Germinal center (tissue), 1 donor: ENCODE measurements at regions not wholly inside any gene's neighbourhood (a gene's known extent, or its start where the extent isn't known, plus 50 kb on each side); places are given as distances from the start of the nearest gene placed in this dataset.
"Not testable (repeated sequence)": the region's sequence is repeated elsewhere in the genome, so short reads cannot be mapped to it uniquely, and the experiment has no call there.

Source experiments
- DNase-seq: peaks from one replicate; pipeline ENCODE4 v3.0.0; 2012; ENCODE audit warnings: mixed read lengths, low spot score

DNA sequence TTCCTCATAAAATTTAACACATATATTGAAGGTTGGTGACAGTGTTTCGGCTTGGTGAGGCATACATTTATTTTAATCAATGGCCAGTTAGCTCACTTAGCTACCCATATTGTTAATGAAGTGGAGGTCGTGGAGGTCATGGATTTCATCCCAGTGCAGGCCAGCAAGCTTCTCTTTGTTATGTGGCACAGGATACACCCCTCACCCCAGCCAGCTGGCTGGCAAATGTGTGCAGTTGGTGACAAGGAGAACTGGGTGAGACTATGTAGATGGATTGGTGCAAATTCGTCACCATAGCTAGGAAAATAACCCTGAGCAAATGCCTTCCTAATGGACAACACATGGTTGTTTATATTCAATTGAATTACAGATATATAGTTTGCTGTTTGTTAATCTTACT lies 50.5 kb upstream of the FOXP2 start:
- no peak for DNase-seq

DNA sequence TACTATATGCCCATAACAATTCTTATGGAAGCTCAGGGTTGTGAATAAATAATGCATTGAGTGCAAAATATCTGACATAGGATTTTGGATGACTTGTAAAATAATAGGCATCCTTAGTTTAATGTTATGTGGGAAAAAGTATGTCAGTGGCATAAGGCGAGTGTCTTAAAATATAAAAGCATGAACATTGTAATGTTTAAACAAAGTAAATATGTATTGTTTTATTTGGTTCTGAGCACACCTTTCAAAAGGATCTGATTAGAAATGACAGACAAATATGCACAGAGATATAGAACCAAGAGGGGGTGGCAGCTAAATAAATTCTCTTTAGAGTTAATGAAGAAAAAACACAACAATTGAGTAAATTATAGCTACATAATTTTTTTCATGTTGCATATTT lies 51.3 kb upstream of the FOXP2 start:
- no peak for DNase-seq

DNA sequence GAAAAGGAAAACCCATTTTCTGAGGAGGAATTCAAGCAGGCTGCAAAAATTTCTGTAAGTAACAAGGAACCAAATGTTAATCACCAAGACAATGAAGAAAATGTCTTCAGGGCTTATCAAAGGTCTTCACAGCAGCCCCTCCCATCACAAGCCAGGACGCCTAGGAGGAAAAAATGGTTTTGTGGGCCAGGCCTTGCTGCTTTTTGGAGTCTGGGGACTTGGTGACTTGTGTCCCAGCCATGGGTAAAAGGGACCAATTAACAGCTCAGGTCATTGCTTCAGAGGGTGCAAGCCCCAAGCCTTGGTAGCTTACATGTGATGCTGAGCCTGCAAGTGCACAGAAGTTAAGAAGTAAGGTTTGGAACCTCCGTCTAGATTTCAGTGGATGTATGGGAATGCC lies 55.7 kb upstream of the FOXP2 start:
- DNase-seq, result no peak

DNA sequence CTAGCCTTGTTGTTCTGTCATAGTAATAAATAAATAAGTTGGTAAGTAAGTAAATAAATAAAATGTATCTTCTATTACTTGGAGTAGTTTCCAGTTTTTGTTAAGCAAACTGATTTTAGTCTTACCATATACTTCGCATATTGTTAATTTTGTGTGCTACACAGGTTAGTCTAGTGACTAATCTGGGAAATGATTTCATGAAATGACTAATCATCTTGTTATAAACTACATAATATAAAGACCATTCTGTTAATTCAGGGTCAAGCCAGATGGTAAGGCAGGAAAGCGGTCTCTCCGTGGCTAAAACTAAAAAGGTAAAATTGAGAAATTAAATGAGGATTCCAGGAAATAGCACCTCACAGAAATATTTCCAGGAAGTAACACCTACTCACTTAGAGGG lies 58.5 kb upstream of the FOXP2 start:
- no peak for DNase-seq

DNA sequence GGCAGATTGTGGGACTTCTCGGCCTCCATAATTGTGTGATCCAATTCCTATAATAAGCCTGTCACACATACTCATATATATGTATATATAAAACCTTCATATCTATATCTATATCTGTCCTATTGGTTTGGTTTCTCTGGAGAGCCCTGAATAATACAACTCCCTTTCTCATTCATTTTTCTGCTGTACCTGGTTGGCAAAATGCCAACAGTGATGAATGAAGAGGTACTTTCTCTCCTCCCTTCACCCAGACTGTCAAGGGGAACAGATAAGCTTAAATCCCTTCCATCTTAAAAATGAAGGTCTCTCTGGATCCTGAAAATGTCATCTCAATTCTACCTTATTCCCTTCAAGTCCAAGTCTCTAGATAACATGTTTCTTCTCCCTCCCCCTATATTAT lies 60.3 kb upstream of the FOXP2 start:
- DNase-seq, result no peak

DNA sequence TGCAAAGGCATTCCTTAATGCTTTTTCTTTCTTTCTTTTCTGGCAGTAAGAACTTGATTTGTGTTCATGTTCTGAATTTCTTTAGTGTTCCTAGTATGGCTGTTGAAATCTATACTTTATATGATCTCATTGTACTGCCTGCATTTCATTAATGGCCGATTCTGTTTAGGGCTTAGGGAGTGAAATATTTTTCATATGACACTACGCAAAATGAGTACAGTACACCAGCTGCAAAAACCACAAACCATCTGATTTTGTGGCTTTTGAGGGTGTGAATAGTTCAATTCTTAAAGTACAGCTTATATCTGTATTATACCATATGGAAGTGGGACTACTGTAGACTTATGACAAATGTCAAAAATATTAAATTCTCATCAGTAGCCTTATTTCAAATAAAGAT lies 69.1 kb upstream of the FOXP2 start:
- DNase-seq, result no peak

DNA sequence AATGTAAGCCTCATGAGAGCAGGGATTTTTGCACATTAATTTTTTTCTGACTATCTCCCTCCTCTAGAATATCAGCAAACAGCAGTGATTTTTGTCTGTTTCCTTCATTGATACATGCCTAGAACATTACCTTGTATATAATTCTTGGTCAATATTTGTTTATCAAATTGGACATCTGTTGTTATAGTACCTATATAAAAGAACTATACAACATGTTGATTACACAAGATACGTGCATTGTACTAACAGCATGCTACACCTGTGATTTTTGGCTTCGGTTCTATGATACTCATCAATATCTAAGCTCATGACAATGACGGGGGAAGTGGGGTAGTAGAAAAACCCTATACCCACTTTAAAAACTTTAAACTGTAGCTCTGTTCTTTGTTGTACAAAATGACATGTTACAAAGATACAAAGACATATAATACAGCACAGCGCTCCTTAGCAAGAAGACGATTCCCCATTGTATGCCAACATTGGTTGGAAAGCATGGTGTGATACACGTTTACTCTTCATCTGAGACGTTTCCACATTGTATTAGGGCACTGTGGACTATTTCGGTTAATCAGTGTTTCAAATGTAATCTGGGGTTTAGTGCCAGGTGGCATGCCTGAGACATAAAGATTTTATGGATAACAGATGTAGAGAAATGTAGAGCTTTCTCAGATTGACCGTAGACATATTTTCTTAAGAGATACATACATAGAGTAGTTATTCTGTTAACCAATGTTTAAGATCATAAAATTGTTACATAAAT lies 70.5 kb upstream of the FOXP2 start:
- no peak for DNase-seq

DNA sequence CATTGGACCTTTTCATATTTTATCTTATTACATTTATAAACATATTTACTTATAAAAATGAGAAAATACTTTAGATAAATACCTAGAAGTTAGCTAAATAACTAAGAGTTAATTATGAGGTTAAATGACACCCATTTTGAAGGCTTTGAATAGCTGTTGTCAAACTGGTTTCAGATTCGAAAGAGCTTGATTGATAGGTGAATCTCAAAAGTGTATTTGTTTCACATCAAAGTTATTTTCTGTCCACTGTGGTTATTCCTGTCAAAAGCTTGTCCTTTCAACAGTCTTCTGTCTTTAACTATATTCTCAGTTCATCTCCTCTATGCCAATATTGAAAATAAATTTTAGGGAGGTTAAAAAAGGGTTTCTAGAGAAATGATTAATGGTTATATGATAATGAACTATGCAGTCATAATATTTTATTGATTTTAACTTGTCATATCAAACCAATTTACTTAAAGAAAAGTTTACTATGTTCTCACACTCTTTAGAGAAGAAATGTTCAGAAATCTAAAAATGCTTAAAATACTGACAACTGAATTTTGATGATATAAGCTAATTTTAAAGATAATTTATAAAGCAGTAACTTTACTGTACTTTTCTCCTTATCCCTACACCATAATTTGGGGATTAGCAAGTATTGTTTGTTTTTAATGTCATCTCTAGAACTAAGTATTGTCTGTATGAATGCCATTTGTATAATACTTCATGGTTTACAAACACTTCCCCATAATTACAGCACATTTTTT lies 72.0 kb upstream of the FOXP2 start:
- DNase-seq, result no peak

DNA sequence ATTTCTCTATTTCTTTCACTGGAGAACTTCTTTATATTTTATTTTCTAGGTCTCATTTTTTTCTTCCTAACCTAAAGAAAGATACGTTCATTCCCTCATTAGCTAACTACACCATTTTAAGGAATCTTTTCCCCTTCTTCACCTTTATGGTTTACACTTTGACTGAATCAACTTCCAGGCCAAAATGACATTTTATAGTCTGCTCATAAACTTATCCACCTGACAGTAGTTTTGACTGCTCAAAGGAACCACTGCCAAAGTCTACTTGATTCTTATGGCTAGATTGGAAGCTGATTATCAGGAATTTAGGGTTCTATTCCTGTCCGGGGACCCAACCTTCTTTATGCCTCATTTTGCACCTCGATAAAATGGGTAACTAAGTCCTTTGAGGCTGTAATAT lies 73.0 kb upstream of the FOXP2 start:
- DNase-seq, result no peak

DNA sequence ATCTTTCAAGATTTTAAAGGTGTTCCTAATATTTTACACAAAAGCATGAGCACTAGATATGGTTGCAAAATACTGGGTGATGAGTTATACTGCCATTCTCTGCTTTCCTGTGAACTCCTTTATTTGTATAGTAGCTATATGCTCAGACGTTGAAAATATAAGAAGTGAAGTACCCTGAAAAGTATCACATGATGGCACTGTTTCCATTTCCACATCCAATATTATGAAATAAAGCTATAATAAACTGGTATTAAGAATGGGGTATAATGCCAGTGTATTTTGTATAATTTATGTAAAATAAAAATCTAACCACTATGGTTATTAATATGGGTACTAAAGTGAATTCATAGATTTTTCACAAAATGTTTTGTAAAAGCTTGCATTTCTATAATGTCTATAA lies 79.6 kb upstream of the FOXP2 start:
- DNase-seq, result no peak

DNA sequence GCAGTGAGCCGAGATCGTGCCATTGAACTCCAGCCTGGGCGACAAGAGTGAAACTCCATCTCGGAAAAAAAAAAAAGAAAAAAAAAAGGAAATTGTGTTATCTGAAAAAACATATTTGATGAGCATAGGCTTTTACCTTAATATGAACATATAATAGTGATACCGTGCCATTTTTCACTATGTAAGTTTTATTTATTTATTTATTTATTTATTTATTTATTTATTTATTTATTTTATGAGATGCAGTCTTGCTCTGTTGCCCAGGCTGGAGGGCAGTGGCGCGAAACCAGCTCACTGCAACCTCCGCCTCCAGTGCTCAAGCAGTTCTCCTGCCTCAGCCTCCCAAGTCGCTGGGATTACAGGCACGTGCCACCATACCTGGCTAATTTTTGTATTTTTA lies 85.2 kb upstream of the FOXP2 start:
- DNase-seq, result not testable (repeated sequence)

DNA sequence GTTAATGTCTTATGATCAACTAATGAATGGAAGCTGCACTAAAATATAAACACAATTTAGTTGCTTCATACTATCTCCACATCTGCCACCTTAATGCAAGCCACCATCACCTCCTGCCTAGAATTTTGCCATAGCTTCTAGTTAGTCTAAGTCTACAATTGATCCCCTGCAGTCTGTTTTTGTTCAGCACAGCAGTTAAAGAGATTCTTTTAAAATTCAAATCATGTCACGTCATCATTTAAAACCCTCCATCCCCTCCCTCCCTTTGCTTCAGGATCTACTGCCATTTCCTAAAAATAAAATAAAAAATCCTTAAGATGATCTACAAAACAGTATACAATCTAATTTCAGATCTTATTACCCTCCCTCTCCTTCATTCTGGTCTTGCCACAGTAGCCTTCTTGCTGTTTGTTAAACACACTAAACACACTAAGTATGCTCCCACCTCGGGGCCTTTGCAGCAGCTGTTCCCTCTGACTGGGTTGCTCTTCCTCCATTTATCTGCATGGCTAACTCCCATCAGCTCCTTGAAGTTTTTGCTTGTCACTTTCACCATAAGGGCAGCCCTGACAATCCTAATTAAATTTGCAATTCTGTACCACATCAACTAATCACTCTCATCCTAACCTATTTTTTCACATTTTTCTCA lies 97.0 kb upstream of the FOXP2 start:
- DNase-seq, result no peak

DNA sequence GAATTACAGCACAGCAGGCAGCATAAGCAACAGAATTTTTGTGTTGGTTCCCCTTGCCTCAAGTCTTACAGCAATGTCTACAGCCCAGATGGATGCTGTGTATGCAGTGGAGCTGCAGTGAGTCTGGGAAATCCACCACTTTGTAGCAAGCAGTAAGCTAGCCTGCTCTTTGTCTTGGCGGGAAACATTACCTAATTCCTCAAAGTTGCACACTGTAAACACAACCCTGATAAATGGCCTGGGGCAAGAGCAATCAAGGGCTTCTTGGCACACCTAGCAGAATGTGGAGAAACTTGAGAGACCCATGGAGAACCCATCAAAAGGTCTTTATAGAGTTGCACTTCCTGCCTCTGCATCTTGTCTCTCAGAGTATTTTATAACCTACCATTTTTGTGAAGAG lies 102.0 kb upstream of the FOXP2 start:
- DNase-seq, result no peak

DNA sequence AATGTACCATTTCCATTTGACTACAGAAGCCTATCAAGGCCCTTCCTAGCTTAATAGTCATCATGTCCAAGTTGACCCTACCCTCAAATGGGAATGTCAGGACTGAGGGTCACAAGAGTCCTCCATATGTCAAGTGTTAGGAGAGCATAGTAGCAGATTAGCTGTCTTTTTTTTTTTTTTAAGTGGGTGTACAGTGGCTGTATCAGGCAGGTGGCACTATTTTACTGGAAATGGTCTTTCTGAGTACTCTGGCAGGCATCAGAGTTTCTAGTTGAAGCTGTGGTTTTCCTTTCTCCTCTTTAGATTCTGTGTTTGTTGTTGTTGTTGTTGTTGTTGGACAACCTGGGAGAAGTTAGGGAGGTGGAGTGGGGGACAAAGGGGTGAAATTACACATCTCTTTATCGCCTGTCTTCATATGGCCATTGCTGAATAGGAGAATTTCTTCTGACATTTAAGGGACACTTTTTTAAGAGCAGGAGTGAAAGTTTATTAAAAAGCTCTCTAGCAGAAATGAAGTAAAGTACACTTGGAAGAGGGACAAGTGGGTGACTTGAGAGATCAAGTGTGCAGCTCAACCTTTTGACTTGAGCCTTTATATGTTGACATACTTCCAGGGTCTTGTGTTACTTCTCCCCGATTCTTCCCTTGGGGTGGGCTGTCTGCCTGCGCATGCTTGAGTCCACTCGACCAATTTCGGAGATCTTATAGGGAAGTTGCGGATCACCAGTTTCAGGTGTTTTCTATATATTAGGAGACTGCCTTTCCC lies 104.1 kb upstream of the FOXP2 start:
- no peak for DNase-seq

DNA sequence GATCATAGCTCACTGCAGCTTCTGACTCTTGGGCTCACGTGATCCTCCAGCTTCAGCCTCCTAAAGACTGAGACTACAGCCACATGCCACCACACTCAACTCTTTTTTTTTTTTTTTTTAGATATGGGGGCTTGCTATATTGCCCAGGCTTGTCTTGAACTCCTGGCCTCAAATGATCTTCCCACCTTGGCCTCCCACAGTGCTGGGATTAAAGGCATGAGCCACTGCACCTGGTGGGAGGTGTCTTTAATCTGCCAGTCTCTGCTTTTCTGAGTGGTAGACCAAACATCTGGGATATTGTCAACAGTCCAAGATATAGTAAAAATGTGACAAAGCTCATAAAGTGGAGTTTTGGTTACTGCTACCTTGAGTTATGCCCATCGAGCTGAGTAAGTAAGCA lies 104.9 kb upstream of the FOXP2 start:
- DNase-seq, result no peak

DNA sequence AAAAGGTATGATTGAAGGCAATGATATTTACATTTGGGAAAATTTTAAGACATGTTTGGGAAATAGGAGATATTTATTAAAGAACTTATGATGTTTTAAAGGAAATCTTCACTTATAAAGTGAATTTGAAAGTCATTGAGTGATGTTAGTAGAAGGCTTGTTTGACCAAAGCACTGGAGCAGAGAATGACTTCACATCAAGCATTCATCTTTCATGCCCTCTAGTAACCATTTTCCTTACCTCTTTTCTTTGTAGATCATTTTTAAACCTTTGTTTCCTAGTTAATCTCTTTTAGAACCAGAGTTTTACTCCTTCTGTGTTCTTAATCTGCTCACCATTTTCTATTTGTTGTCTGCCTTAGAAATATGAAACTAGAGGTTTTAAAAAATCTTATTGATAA lies 111.3 kb upstream of the FOXP2 start:
- no peak for DNase-seq

DNA sequence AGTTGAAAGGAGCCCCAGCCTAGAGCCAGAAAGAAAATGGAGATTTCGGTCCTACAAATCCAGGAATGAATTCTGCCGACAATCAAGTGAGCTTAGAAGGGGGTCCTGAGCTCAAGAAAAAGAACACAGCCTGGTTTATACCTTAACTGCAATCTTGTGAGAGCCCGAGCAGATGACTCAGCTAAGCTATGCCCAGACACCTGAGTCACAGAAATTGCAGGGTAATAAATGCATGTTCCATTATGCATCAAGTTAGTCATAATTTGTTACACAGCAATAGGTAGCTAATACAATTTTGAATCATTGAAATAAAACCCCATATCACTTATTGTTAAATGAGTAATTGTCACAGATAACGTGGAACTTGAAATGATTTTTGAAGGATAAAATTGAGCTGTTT lies 111.8 kb upstream of the FOXP2 start:
- DNase-seq, result no peak

DNA sequence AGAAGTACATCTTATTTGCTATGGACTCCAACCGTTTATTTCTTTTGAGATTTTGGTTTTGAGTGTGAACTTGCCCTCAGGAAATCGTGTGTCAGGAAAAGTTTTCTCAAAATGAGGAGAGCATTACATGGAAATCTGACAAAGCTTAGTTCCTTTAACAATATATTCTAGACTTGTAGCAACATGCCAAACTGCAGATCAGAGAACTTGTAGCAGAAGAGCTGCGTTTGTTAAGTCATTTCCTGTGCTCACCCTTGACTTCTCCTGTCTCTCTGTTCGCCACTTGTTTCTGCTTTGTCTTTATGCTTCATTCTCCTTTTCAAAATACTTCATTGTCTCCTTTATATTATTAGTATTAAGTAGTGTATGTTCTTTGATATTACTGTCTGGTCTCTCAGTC lies 116.6 kb upstream of the FOXP2 start:
- DNase-seq, result no peak

DNA sequence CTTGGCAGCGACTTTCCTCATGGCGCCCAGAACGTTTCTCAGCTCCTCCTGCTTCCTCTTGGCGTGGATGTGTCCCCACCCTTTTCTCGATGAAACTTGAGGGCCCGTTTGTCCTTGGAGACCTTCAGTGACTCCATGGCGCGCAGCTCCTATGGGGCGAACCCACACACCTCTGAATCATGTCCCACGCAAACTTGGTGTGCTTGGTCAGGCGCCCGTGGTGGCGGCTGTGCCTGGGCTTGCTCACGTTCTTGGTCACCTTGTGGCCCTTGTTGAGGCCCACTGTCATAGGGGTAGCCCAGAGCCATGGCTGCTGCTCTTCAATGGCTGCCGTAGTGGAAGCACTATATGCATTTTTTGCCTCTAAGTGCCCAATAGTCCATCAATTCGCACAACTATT lies 117.5 kb upstream of the FOXP2 start:
- DNase-seq, result no peak

DNA sequence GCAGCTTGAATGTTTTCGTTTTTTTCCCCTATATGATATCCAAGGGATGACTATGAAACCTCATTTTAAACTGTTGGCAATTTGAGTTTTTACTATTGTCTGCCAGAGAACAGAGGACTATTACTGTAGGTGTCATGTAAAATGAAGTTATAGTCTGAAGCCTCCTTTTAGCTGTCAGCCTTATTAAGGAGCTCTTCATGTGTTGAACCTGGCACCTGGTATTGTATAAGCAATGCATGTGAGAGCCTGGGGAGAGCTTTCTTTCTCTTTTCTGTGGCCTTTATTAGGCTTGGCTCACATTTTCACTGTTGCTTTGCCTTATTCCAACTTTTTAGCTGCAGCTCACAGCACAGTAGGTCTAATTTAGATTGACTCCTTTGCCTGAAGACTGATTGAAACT lies 119.1 kb upstream of the FOXP2 start:
- DNase-seq, result no peak

DNA sequence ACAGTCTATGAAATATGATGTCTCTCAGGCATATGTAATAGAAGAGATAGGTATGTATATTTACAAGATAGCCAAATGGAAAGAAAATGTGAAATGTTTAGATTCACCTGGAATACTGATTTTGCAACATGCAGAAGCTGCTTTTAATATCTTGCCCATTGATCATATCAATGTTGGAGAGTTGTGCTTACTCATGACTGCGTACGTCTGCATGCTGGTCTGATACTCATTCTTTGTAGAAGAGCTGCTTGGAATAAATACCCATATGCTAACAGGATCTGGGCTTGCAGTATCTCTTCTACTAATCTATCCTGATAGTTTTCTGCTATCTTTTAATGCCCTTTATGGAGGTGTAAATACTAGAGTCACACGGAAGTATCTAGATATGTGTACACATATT lies 120.6 kb upstream of the FOXP2 start:
- no peak for DNase-seq

DNA sequence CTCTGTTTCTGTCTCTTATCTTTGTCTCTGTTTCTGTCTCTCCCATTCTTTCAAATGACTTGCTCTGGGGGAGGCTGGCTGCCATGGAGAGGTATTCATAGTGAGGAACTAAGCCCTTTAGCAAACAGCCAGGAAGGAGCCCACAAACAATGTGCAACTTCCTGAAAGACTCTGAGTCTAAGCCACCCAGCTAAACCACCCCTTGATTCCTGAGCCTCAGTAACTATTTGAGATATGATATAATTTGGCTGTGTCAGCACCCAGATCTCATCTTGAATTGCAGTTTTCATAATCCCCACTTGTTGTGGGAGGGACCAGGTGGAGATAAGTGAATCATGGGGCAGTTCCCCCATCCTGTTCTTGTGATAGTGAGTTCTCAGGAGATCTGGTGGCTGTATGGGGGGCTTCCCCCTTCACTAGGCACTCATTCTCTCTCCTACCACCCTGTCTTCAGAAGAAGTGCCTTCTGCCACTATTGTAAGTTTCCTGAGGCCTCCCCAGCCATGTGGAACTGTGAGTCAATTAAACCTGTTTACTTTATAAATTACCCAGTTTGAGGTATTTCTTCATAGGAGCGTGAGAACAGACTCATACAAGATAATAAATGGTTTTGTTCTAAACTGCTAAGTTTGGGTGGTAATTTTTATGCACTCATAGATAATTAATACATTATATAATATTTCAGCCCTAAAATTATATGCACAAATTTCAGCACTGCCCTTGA lies 121.2 kb upstream of the FOXP2 start:
- no peak for DNase-seq
